Erythroblast (primary cell): ENCODE measurements at regions not wholly inside any gene's neighbourhood (a gene's known extent, or its start where the extent isn't known, plus 50 kb on each side); places are given as distances from the start of the nearest gene placed in this dataset.
"Not testable (repeated sequence)": the region's sequence is repeated elsewhere in the genome, so short reads cannot be mapped to it uniquely, and the experiment has no call there.

Experiments
- GATA1 ChIP-seq: IDR thresholded peaks from 2 replicates; pipeline ENCODE4 v1.6.1; 2011; ENCODE audit warnings: low read depth, mild to moderate bottlenecking, control low read depth, low read length, moderate library complexity
- POLR2A ChIP-seq: IDR thresholded peaks from 2 replicates; pipeline ENCODE4 v1.6.1; 2011; ENCODE audit warnings: mild to moderate bottlenecking, low read length

GRCh38 chr7:150020210-150020609, 146.4 kb downstream of the ATP6V0E2 start:
- not testable (repeated sequence) for TF ChIP-seq POLR2A, GATA1
